Smooth muscle cell (in vitro differentiated cells): ENCODE measurements at regions not wholly inside any gene's neighbourhood (a gene's known extent, or its start where the extent isn't known, plus 50 kb on each side); places are given as distances from the start of the nearest gene placed in this dataset.
"Not testable (repeated sequence)": the region's sequence is repeated elsewhere in the genome, so short reads cannot be mapped to it uniquely, and the experiment has no call there.

ENCODE experiments used
- DNase-seq: peaks from one replicate; lab custom pipeline; 2025; ENCODE audit not compliant: unreplicated experiment; lab: John Stamatoyannopoulos, UW
- H2AFZ ChIP-seq: fragments of 200-600 bp; sonication (generic); 2 replicates; pipeline ENCODE4 v1.6.0; 2016; ENCODE audit warnings: antibody characterized with exemption, low read depth, mild to moderate bottlenecking
- H3F3A ChIP-seq: fragments of 200-600 bp; sonication (generic); 2 replicates; pipeline ENCODE4 v1.6.0; 2017; ENCODE audit warnings: antibody characterized with exemption, low read depth
- H3K27ac ChIP-seq: fragments of 200-600 bp; sonication (generic); 2 replicates; pipeline ENCODE4 v1.5.1; 2016; ENCODE audit warnings: low read depth, mild to moderate bottlenecking
- H3K27me3 ChIP-seq: fragments of 200-600 bp; sonication (generic); 2 replicates; pipeline ENCODE4 v1.6.1; 2016; ENCODE audit warnings: low read depth, mild to moderate bottlenecking
- H3K36me3 ChIP-seq: fragments of 200-600 bp; sonication (generic); 2 replicates; pipeline ENCODE4 v1.5.1; 2016; ENCODE audit warnings: low read depth
- H3K4me1 ChIP-seq: fragments of 200-600 bp; sonication (generic); 2 replicates; pipeline ENCODE4 v1.5.1; 2016; ENCODE audit warnings: low read depth
- H3K4me2 ChIP-seq: fragments of 200-600 bp; sonication (generic); 2 replicates; pipeline ENCODE4 v1.6.0; 2016; ENCODE audit warnings: mild to moderate bottlenecking
- H3K4me3 ChIP-seq: fragments of 200-600 bp; sonication (generic); 2 replicates; pipeline ENCODE4 v1.5.1; 2016; ENCODE audit warnings: mild to moderate bottlenecking
- H3K79me2 ChIP-seq: fragments of 200-600 bp; sonication (generic); 2 replicates; pipeline ENCODE4 v1.6.0; 2016; ENCODE audit warnings: low read depth, mild to moderate bottlenecking
- H3K9ac ChIP-seq: fragments of 200-600 bp; sonication (generic); 2 replicates; pipeline ENCODE4 v1.6.0; 2016; ENCODE audit warnings: low read depth
- H3K9me3 ChIP-seq: fragments of 200-600 bp; sonication (generic); replicated peaks from 2 replicates; pipeline ENCODE4 v1.5.1; 2016; ENCODE audit warnings: low read depth
- H4K20me1 ChIP-seq: fragments of 200-600 bp; sonication (generic); 2 replicates; pipeline ENCODE4 v1.6.0; 2016; ENCODE audit warnings: low read depth
- WGBS: methylation state at CpG from one replicate; pipeline ENCODE4 v1.1.7; 2016; ENCODE audit warnings: low lambda C conversion rate; 5-methylcytosine and 5-hydroxymethylcytosine counted together
- TF ChIP-seq, protein P1 (sequence below): fragments of 200-600 bp; sonication (generic); IDR thresholded peaks from 2 replicates; pipeline ENCODE4 v1.5.1; 2017; ENCODE audit warnings: borderline replicate concordance, mild to moderate bottlenecking, antibody characterized with exemption; ENCODE audit not compliant: insufficient read depth, poor library complexity, severe bottlenecking

DNA sequence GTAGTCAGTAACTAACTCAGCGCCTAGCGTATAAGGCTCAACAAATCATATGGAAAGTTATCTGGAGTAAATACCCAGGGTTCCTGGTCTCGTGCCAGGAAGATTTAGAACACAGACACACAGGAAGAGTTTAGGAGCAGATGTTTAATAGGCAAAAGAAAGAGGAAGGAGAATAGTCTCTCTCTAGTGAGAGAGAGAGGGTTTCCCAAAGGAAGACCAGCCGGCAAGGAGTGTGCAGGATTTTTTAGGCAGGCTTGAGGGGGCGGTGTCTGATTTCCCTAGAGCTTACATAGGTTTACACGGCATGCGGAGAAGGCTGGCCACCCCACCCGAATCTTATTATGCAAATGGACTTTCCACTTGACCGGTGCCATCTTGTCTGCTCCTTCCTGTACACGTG is 284.0 kb upstream of the FRG1 start:
- Histone ChIP-seq H3K4me1 (no peaks in the 10 kb centered on the region), H3K79me2 (no peaks in the 10 kb centered on the region), H3K27me3 (no peaks in the 10 kb centered on the region), H2AFZ (no peak overlapping the region), H3K9ac (no peak overlapping the region), H4K20me1 (no peaks in the 10 kb centered on the region), H3K27ac (peak overlapping the region; percentile 75), H3F3A (peaks cover 4% of the 10 kb centered on the region), H3K4me3 (no peak overlapping the region), H3K9me3 (no peaks in the 10 kb centered on the region), H3K4me2 (no peak overlapping the region), H3K36me3 (no peaks in the 10 kb centered on the region)
- TF ChIP-seq, protein P1, sequence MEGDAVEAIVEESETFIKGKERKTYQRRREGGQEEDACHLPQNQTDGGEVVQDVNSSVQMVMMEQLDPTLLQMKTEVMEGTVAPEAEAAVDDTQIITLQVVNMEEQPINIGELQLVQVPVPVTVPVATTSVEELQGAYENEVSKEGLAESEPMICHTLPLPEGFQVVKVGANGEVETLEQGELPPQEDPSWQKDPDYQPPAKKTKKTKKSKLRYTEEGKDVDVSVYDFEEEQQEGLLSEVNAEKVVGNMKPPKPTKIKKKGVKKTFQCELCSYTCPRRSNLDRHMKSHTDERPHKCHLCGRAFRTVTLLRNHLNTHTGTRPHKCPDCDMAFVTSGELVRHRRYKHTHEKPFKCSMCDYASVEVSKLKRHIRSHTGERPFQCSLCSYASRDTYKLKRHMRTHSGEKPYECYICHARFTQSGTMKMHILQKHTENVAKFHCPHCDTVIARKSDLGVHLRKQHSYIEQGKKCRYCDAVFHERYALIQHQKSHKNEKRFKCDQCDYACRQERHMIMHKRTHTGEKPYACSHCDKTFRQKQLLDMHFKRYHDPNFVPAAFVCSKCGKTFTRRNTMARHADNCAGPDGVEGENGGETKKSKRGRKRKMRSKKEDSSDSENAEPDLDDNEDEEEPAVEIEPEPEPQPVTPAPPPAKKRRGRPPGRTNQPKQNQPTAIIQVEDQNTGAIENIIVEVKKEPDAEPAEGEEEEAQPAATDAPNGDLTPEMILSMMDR: no peak
- WGBS: 47% methylated on average over 10 of the region's 10 CpGs
- DNase-seq: no peak

DNA sequence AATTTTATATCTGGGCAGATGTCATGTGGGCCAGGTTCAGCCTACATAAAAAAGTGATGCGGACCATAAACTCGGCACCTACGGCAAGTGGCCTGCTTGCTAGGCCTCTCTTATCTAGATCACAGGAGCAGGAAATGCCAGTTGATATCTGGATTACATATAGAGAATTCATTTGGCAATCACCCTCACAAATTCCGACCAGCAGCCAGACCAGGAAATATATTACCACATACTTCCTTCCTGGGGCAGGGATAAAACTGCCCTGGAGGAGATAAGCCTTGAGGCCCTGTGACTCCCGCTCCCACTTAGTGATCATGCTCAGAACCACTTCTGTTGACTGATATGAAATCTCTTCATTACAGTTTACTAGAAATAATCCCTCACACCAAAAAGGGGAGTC is 282.4 kb upstream of the FRG1 start:
- 38% methylated on average over 5 of the region's 5 CpGs for WGBS
- peak overlapping the region; percentile 85 for H3K27ac ChIP-seq
- H3K9ac ChIP-seq, H3K36me3 ChIP-seq, H3K4me1 ChIP-seq, H4K20me1 ChIP-seq, H3K79me2 ChIP-seq, DNase-seq, H3F3A ChIP-seq, H3K9me3 ChIP-seq, H2AFZ ChIP-seq, H3K4me3 ChIP-seq, H3K27me3 ChIP-seq, H3K4me2 ChIP-seq: not testable (repeated sequence)

DNA sequence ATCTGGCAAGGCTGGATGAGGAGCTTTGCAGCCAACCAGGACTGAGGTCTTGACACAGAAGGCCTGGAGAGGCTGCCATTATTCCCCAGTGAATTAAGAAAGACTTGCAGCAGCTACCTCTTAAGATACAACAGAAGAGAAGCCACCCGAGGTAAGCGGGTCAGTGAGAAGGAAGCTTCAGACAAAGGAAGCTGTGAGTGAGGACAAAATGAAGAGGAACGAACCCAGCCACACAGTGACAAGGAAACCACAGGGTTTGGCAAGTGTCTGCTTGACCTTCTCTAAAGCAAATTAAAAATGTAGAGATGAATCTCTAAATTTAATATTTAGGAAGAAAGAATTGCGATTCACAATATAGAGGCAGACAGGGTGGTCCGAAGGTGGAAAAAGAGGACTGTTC is 281.8 kb upstream of the FRG1 start:
- not testable (repeated sequence) for H3K4me3 ChIP-seq, H3K27me3 ChIP-seq, H3K9me3 ChIP-seq, H3K79me2 ChIP-seq, H3K4me1 ChIP-seq, DNase-seq, H3F3A ChIP-seq, H3K36me3 ChIP-seq, H2AFZ ChIP-seq, H3K4me2 ChIP-seq, H4K20me1 ChIP-seq
- Histone ChIP-seq H3K27ac (peak overlapping the region; percentile 85), H3K9ac (peak overlapping the region; percentile 27)
- 85% methylated on average over 5 of the region's 5 CpGs for WGBS

DNA sequence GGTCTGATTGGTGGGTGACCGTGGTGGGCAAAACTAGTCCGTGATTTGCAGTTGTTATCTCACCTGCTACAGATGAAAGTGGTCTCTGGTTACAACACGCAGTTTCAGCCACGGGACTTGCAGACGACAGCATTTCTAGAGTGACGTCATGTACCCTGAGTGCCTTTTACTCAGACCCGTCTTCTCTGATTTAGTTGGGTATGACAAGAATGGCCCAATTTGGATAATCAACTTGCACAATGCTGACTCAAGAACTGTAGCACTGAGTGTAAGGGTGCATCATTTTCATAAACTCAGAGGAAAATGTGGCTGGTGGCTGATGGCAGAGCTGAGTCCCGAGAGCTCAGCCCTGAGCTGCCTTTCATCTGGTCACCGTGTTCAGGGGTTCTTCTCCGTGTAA is 281.4 kb upstream of the FRG1 start:
- Histone ChIP-seq H3K4me1 (no peaks in the 10 kb centered on the region), H3K79me2 (no peaks in the 10 kb centered on the region), H3K9ac (peak overlapping the region; percentile 27), H3F3A (peaks cover 4% of the 10 kb centered on the region), H3K36me3 (no peaks in the 10 kb centered on the region), H3K27me3 (no peaks in the 10 kb centered on the region), H3K9me3 (no peaks in the 10 kb centered on the region), H3K27ac (peak overlapping the region; percentile 85), H3K4me3 (no peak overlapping the region), H2AFZ (no peak overlapping the region), H3K4me2 (peak overlapping the region; percentile 19), H4K20me1 (no peaks in the 10 kb centered on the region)
- DNase-seq: no peak
- TF ChIP-seq, protein P1: no peak
- 57% methylated on average over 9 of the region's 10 CpGs for WGBS

DNA sequence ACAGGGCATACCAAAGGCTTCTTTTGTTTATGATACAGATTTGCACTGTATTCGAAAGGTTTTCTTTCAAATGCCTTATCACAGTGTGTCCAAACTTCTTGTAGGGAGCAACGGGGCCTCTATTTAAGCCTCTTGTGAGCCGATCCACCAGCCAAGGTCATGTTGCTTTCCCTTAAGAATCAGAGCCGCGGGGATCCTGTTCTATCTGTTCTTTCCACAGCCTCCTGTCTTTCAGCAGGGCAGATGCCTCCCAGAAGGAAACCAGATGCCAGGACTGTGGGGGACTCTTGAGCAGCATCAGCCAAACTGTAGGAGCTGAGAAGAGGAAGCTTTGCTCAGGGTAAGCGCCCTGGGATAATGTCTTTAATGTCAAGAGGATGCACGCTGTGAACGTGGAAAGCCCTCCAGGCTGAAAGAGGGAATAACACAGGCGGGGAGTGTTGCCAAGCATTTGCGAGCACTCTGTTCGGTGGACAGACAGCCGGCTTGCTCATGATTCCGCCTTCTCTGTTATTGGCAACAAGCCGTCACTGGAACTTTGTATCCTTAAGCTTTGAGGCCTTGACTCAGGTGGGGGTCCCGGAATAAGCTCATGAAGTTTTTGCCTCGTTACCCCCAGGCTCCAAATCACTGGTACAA is 279.8 kb upstream of the FRG1 start:
- H4K20me1 ChIP-seq: no peaks in the 10 kb centered on the region
- 42% methylated on average over 16 of the region's 16 CpGs for WGBS

More for the DNA sequence above, 279.8 kb upstream of the FRG1 start:
- no peaks in the 10 kb centered on the region for H3K79me2 ChIP-seq
- H3K27ac ChIP-seq: peak overlapping the region; percentile 85
- peaks cover 3% of the 10 kb centered on the region for H3K4me1 ChIP-seq
- H3K4me3 ChIP-seq: no peak overlapping the region
- peaks cover 4% of the 10 kb centered on the region for H3F3A ChIP-seq
- no peaks in the 10 kb centered on the region for H3K36me3 ChIP-seq
- H3K9ac ChIP-seq: peak overlapping the region; percentile 48
- H3K4me2 ChIP-seq: peak overlapping the region; percentile 20
- TF ChIP-seq, protein P1: no peak
- DNase-seq: no peak
- no peaks in the 10 kb centered on the region for H3K27me3 ChIP-seq
- H2AFZ ChIP-seq: no peak overlapping the region
- H3K9me3 ChIP-seq: no peaks in the 10 kb centered on the region
